Cardiac fibroblast (primary cell): ENCODE measurements at regions not wholly inside any gene's neighbourhood (a gene's known extent, or its start where the extent isn't known, plus 50 kb on each side); places are given as distances from the start of the nearest gene placed in this dataset.

Source experiments
- DNase-seq, 2 donors: peaks; one replicate each; pipeline versions ENCODE4 v3.0.0 to v3.0.0-alpha.2; 2010; ENCODE audit warnings: low read depth in 2 of 2
- H3K4me3 ChIP-seq, 2 donors: replicated peaks in 1 of 2; 1 replicate in 1 of 2; 2 replicates in 1 of 2; pipeline ENCODE4 v1.5.1; 2011; ENCODE audit warnings: low read depth in 2 of 2, low read length in 2 of 2, mild to moderate bottlenecking in 2 of 2, moderate library complexity in 1 of 2
- CTCF ChIP-seq: IDR thresholded peaks from one replicate; pipeline ENCODE4 v1.5.1; 2011; ENCODE audit warnings: low read depth, mild to moderate bottlenecking, low read length, inconsistent platforms

- no peak for TF ChIP-seq CTCF
- DNase-seq: peak in 1 of 2 donors; percentile 2
Measured at GRCh38 chr4:62487016-62487415, 1286.9 kb downstream of the ADGRL3 start.

GRCh38 chr4:62484357-62484756 lies 1284.2 kb downstream of the ADGRL3 start:
- H3K4me3 ChIP-seq: no peak overlapping the region
- DNase-seq: no peak
- TF ChIP-seq CTCF: no peak

More at GRCh38 chr4:62487016-62487415, 1286.9 kb downstream of the ADGRL3 start:
- H3K4me3 ChIP-seq: no peak overlapping the region

- no peak overlapping the region for H3K4me3 ChIP-seq
- TF ChIP-seq CTCF: no peak
- DNase-seq: no peak
Measured at GRCh38 chr4:62482355-62482754, 1282.2 kb downstream of the ADGRL3 start.

- H3K4me3 ChIP-seq: no peak overlapping the region
- no peak for DNase-seq
- no peak for TF ChIP-seq CTCF
Measured at GRCh38 chr4:62475596-62475995, 1275.5 kb downstream of the ADGRL3 start.

GRCh38 chr4:62474802-62475201 lies 1274.7 kb downstream of the ADGRL3 start:
- no peak for TF ChIP-seq CTCF
- no peak for DNase-seq

GRCh38 chr4:62471021-62471420 lies 1270.9 kb downstream of the ADGRL3 start:
- no peak overlapping the region for H3K4me3 ChIP-seq
- TF ChIP-seq CTCF: no peak
- no peak for DNase-seq

More at GRCh38 chr4:62474802-62475201, 1274.7 kb downstream of the ADGRL3 start:
- H3K4me3 ChIP-seq: no peak overlapping the region

- DNase-seq: no peak
- TF ChIP-seq CTCF: no peak
- H3K4me3 ChIP-seq: no peak overlapping the region
Measured at GRCh38 chr4:62470421-62470983, 1270.4 kb downstream of the ADGRL3 start.
